GM12878 (cell line): ENCODE measurements at regions not wholly inside any gene's neighbourhood (a gene's known extent, or its start where the extent isn't known, plus 50 kb on each side); places are given as distances from the start of the nearest gene placed in this dataset.

Experiments
- ATAC-seq: fragments of 200-7000 bp; cut with Tn5 transposase; 3 replicates; pipeline ENCODE4 v1.9.1; 2020; ENCODE audit warnings: mild to moderate bottlenecking, moderate library complexity
- BruUV-seq: library from RNA; stranded (reverse); fragments of 400-500 nt; replicated peaks from 2 replicates; lab custom pipeline; 2021; lab: Mats Ljungman, UMichigan
- CTCF ChIA-PET: fragments of 300-600 bp; sonication (Branson Sonifier 250); formaldehyde crosslinking; extraction: SDS; loops from one replicate; lab custom pipeline; 2021; ENCODE audit warnings: inconsistent platforms; lab: Yijun Ruan, JAX
- POLR2A ChIA-PET: fragments of 350-600 bp; formaldehyde crosslinking; extraction: SDS; loops from one replicate; lab custom pipeline; 2021; ENCODE audit warnings: inconsistent platforms; lab: Charles Lee
- RAD21 ChIA-PET: fragments of 300-600 bp; sonication (Branson Sonifier 250); formaldehyde crosslinking; loops from one replicate; lab custom pipeline; 2023; ENCODE audit warnings: antibody characterized with exemption; ENCODE audit not compliant: unreplicated experiment; lab: Charles Lee
- SMC1A ChIA-PET: fragments of 300-600 bp; sonication (Branson Sonifier 250); formaldehyde crosslinking; loops from one replicate; lab custom pipeline; 2023; ENCODE audit not compliant: unreplicated experiment, uncharacterized antibody; lab: Charles Lee
- DNase-seq: peaks from one replicate; pipeline ENCODE4 v3.0.0-alpha.2; 2011; ENCODE audit warnings: low read depth, low spot score
- FAIRE-seq: peaks from 3 replicates; lab custom pipeline; 2011; peaks lifted over from hg19 to GRCh38; lab: Jason Lieb, UNC
- H2AFZ ChIP-seq: 2 replicates; pipeline ENCODE4 v1.6.0; 2011; ENCODE audit warnings: low read depth, low read length, control low read depth; ENCODE audit not compliant: control insufficient read depth
- H3K27ac ChIP-seq: 2 replicates; pipeline ENCODE4 v1.5.1; 2011; ENCODE audit warnings: control low read depth; ENCODE audit not compliant: control insufficient read depth, insufficient read depth
- H3K27me3 ChIP-seq, 2 experiments: replicated peaks in 1 of 2; 2 replicates each; pipeline versions ENCODE4 v1.6.0 to v1.6.1; 2011; ENCODE audit warnings: low read length in 1 of 2; ENCODE audit not compliant: control insufficient read depth in 2 of 2, insufficient read depth in 2 of 2
- H3K36me3 ChIP-seq, 2 experiments: 2 replicates each; pipeline ENCODE4 v1.5.1; 2011; ENCODE audit warnings: low read length in 1 of 2; ENCODE audit not compliant: control insufficient read depth in 2 of 2, insufficient read depth in 2 of 2
- H3K4me1 ChIP-seq: 2 replicates; pipeline ENCODE4 v1.6.1; 2011; ENCODE audit warnings: mild to moderate bottlenecking, low read length, moderate library complexity, mixed read lengths; ENCODE audit not compliant: control insufficient read depth, insufficient read depth
- H3K4me2 ChIP-seq: 2 replicates; pipeline ENCODE4 v1.6.0; 2011; ENCODE audit warnings: control low read depth; ENCODE audit not compliant: control insufficient read depth, insufficient read depth
- H3K4me3 ChIP-seq: fragments of 200-600 bp; sonication (generic); 2 replicates; pipeline ENCODE4 v1.5.1; 2016
- H3K79me2 ChIP-seq: 2 replicates; pipeline ENCODE4 v1.6.0; 2011; ENCODE audit warnings: low read length; ENCODE audit not compliant: control insufficient read depth, insufficient read depth
- H3K9ac ChIP-seq: 2 replicates; pipeline ENCODE4 v1.8.0; 2011; ENCODE audit warnings: low read length, control low read depth, mixed read lengths; ENCODE audit not compliant: control insufficient read depth, insufficient read depth
- H3K9me3 ChIP-seq: replicated peaks from 3 replicates; pipeline ENCODE4 v1.5.1; 2011; ENCODE audit warnings: mild to moderate bottlenecking, low read length; ENCODE audit not compliant: control insufficient read depth, insufficient read depth
- H4K20me1 ChIP-seq: 2 replicates; pipeline ENCODE4 v1.6.0; 2011; ENCODE audit not compliant: control insufficient read depth, insufficient read depth
- CEBPB ChIP-seq, 2 experiments: fragments of 150-350 bp in 1 of 2; IDR thresholded peaks; 2 replicates each; pipeline ENCODE4 v1.6.1; 2012 to 2014; ENCODE audit warnings: low read depth in 2 of 2, low read length in 2 of 2, borderline replicate concordance in 1 of 2, inconsistent platforms in 1 of 2
- E4F1 ChIP-seq: fragments of 450-650 bp; IDR thresholded peaks from 2 replicates; pipeline ENCODE4 v1.6.1; 2018; ENCODE audit warnings: borderline replicate concordance, mild to moderate bottlenecking; ENCODE audit not compliant: partially characterized antibody
- EP300 ChIP-seq, 2 experiments: fragments of 150-350 bp in 1 of 2; IDR thresholded peaks; 2 replicates each; pipeline ENCODE4 v1.6.1; 2011 to 2012; ENCODE audit warnings: low read depth in 2 of 2, low read length in 2 of 2, borderline replicate concordance in 1 of 2, improper control_type of control experiment in 1 of 2, inconsistent platforms in 1 of 2; ENCODE audit not compliant: control insufficient read depth in 1 of 2
- IKZF1 ChIP-seq: fragments of 450-650 bp; conservative IDR thresholded peaks from 2 replicates; pipeline ENCODE4 v1.6.1; 2017; ENCODE audit warnings: antibody characterized with exemption, mild to moderate bottlenecking
- MTA2 ChIP-seq: fragments of 450-650 bp; IDR thresholded peaks from 2 replicates; pipeline ENCODE4 v1.6.1; 2016; ENCODE audit warnings: low read depth, mild to moderate bottlenecking, moderate library complexity
- NFIC ChIP-seq: IDR thresholded peaks from 2 replicates; pipeline ENCODE4 v1.6.1; 2012; ENCODE audit warnings: low read depth, mild to moderate bottlenecking, inconsistent platforms, low read length, moderate library complexity
- RBBP5 ChIP-seq: fragments of 200-600 bp; sonication (generic); conservative IDR thresholded peaks from 2 replicates; pipeline ENCODE4 v1.6.1; 2016
- REST ChIP-seq: IDR thresholded peaks from 2 replicates; pipeline ENCODE4 v1.6.1; 2012; ENCODE audit warnings: mild to moderate bottlenecking, low read depth, low read length
- SMAD5 ChIP-seq: IDR thresholded peaks from 2 replicates; pipeline ENCODE4 v1.6.1; 2016; ENCODE audit warnings: antibody characterized with exemption, low read depth
- SMARCA5 ChIP-seq: fragments of 450-650 bp; IDR thresholded peaks from 2 replicates; pipeline ENCODE4 v1.6.1; 2017; ENCODE audit warnings: mild to moderate bottlenecking
- SP1 ChIP-seq: IDR thresholded peaks from one replicate; pipeline ENCODE4 v1.6.1; 2011; ENCODE audit warnings: low read depth, low read length
- SRF ChIP-seq, 2 experiments: IDR thresholded peaks; 2 replicates each; pipeline ENCODE4 v1.6.1; 2011; ENCODE audit warnings: low read depth in 2 of 2, low read length in 2 of 2, mild to moderate bottlenecking in 1 of 2, moderate library complexity in 1 of 2
- ZNF622 ChIP-seq: fragments of 450-650 bp; IDR thresholded peaks from 2 replicates; pipeline ENCODE4 v1.6.1; 2017; ENCODE audit warnings: mild to moderate bottlenecking, inconsistent platforms
- WGBS: methylation state at CpG from one replicate; pipeline ENCODE4 v1.1.6; 2016; ENCODE audit warnings: low lambda C conversion rate; ENCODE audit not compliant: insufficient replicate concordance, insufficient coverage; ENCODE audit errors: missing lambda C conversion rate; 5-methylcytosine and 5-hydroxymethylcytosine counted together
- in situ Hi-C: fragments of 300-500 bp; cut with MboI; formaldehyde crosslinking; loops from 9 replicates; pipeline ENCODE4 v1.14.3; 2018; ENCODE audit warnings: mixed read lengths
- intact Hi-C: fragments of 100-400 bp; cut with micrococcal nuclease; formaldehyde crosslinking; loops from one replicate; pipeline ENCODE4 v1.14.2; 2022; ENCODE audit not compliant: unreplicated experiment
- TF ChIP-seq, protein P1 (sequence below), 3 experiments: IDR thresholded peaks in 2 of 3; conservative IDR thresholded peaks in 1 of 3; 2 replicates each; pipeline ENCODE4 v1.5.1; 2011; ENCODE audit warnings: low read depth in 3 of 3, low read length in 3 of 3, mild to moderate bottlenecking in 3 of 3, control low read depth in 2 of 3, moderate library complexity in 2 of 3, inconsistent platforms in 1 of 3, mixed read lengths in 1 of 3; ENCODE audit not compliant: control insufficient read depth in 2 of 3, insufficient read depth in 1 of 3; ENCODE audit errors: extremely low read depth in 1 of 3

GRCh38 chr3:63089751-63090132 is 188.4 kb upstream of the SYNPR start:
- intact Hi-C loops, result no loop called here
- TF ChIP-seq, protein P1, sequence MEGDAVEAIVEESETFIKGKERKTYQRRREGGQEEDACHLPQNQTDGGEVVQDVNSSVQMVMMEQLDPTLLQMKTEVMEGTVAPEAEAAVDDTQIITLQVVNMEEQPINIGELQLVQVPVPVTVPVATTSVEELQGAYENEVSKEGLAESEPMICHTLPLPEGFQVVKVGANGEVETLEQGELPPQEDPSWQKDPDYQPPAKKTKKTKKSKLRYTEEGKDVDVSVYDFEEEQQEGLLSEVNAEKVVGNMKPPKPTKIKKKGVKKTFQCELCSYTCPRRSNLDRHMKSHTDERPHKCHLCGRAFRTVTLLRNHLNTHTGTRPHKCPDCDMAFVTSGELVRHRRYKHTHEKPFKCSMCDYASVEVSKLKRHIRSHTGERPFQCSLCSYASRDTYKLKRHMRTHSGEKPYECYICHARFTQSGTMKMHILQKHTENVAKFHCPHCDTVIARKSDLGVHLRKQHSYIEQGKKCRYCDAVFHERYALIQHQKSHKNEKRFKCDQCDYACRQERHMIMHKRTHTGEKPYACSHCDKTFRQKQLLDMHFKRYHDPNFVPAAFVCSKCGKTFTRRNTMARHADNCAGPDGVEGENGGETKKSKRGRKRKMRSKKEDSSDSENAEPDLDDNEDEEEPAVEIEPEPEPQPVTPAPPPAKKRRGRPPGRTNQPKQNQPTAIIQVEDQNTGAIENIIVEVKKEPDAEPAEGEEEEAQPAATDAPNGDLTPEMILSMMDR (IDR thresholded peaks at IDR 0.05 in 2 of 3, conservative IDR thresholded peaks at IDR 0.05 in 1 of 3; ENCODE audit: control insufficient read depth in 2 of 3, extremely low read depth in 1 of 3, insufficient read depth in 1 of 3, low read depth in 3 of 3, low read length in 3 of 3), result no peak
- TF ChIP-seq E4F1, result no peak
- no peak for TF ChIP-seq SRF (IDR thresholded peaks at IDR 0.05; ENCODE audit: low read depth in 2 of 2, low read length in 2 of 2)
- no peak for TF ChIP-seq SMARCA5
- TF ChIP-seq CEBPB (IDR thresholded peaks at IDR 0.05; ENCODE audit: borderline replicate concordance in 1 of 2, low read depth in 2 of 2, low read length in 2 of 2), result no peak
- TF ChIP-seq REST, result no peak
- TF ChIP-seq EP300 (IDR thresholded peaks at IDR 0.05; ENCODE audit: borderline replicate concordance in 1 of 2, control insufficient read depth in 1 of 2, low read depth in 2 of 2, low read length in 2 of 2), result no peak
- no peak for TF ChIP-seq RBBP5
- no peak for TF ChIP-seq IKZF1
- TF ChIP-seq MTA2, result no peak
- TF ChIP-seq SP1, result no peak
- no peak for TF ChIP-seq SMAD5
- no peak for TF ChIP-seq ZNF622
- TF ChIP-seq NFIC, result no peak

More at GRCh38 chr3:63089751-63090132, 188.4 kb upstream of the SYNPR start:
- no peak for ATAC-seq
- WGBS, result 0% methylated on average over 1 of the region's 1 CpG
- no TSS peak for BruUV-seq
- ChIA-PET POLR2A (interaction anchor here (0.7 kb wide), 1 partner anchor 129 kb away, joined by 6 read pairs; no protein-coding TSS in a partner anchor), CTCF (no interaction called here), RAD21 (no interaction called here), SMC1A (no interaction called here)
- Histone ChIP-seq H3K9ac (no peak overlapping the region), H3K9me3 (no peaks in the 10 kb centered on the region), H3K4me2 (no peak overlapping the region), H2AFZ (no peak overlapping the region), H3K79me2 (no peaks in the 10 kb centered on the region), H3K4me1 (no peaks in the 10 kb centered on the region), H3K27ac (no peak overlapping the region), H3K4me3 (no peak overlapping the region), H3K36me3 (no peaks in the 10 kb centered on the region), H3K27me3 (no peaks in the 10 kb centered on the region), H4K20me1 (no peaks in the 10 kb centered on the region)
- no peak for DNase-seq
- in situ Hi-C loops, result no loop called here
- FAIRE-seq, result no peak
